Loucy (cell line): ENCODE measurements at regions not wholly inside any gene's neighbourhood (a gene's known extent, or its start where the extent isn't known, plus 50 kb on each side); places are given as distances from the start of the nearest gene placed in this dataset.

Experiments
- H2AFZ ChIP-seq: fragments of 200-600 bp; sonication (generic); 2 replicates; pipeline ENCODE4 v1.6.0; 2016; ENCODE audit warnings: antibody characterized with exemption, mild to moderate bottlenecking, low read length, moderate library complexity
- H3F3A ChIP-seq: fragments of 200-600 bp; 2 replicates; pipeline ENCODE4 v1.6.0; 2016; ENCODE audit warnings: antibody characterized with exemption, low read depth, mild to moderate bottlenecking
- H3K27me3 ChIP-seq: fragments of 200-600 bp; sonication (generic); 2 replicates; pipeline ENCODE4 v1.6.1; 2014; ENCODE audit warnings: low read length, mild to moderate bottlenecking; ENCODE audit not compliant: insufficient read depth, poor library complexity, severe bottlenecking
- H3K36me3 ChIP-seq: fragments of 200-600 bp; sonication (generic); 2 replicates; pipeline ENCODE4 v1.6.1; 2016; ENCODE audit warnings: low read length; ENCODE audit not compliant: insufficient read depth
- H3K4me1 ChIP-seq: fragments of 200-600 bp; sonication (generic); 2 replicates; pipeline ENCODE4 v1.5.1; 2014; ENCODE audit warnings: low read length, mild to moderate bottlenecking; ENCODE audit not compliant: insufficient read depth, poor library complexity, severe bottlenecking
- H3K4me2 ChIP-seq: fragments of 200-600 bp; sonication (generic); 2 replicates; pipeline ENCODE4 v1.6.0; 2014; ENCODE audit warnings: antibody characterized with exemption, low read length, low read depth, mild to moderate bottlenecking; ENCODE audit not compliant: poor library complexity, severe bottlenecking
- H3K4me3 ChIP-seq: fragments of 200-600 bp; sonication (generic); 2 replicates; pipeline ENCODE4 v1.5.1; 2014; ENCODE audit warnings: low read length, mild to moderate bottlenecking, mixed read lengths; ENCODE audit not compliant: poor library complexity, severe bottlenecking
- H3K79me2 ChIP-seq: fragments of 200-600 bp; sonication (generic); 2 replicates; pipeline ENCODE4 v1.6.1; 2014; ENCODE audit warnings: low read length; ENCODE audit not compliant: insufficient read depth
- H3K9ac ChIP-seq: fragments of 200-600 bp; sonication (generic); 2 replicates; pipeline ENCODE4 v1.6.0; 2014; ENCODE audit warnings: mild to moderate bottlenecking, low read depth, low read length, moderate library complexity; ENCODE audit not compliant: poor library complexity, severe bottlenecking
- H3K9me2 ChIP-seq: fragments of 200-600 bp; sonication (generic); replicated peaks from 2 replicates; pipeline ENCODE4 v1.6.1; 2016; ENCODE audit warnings: low read depth, low read length, mixed read lengths
- H3K9me3 ChIP-seq: fragments of 200-600 bp; sonication (generic); 2 replicates; pipeline ENCODE4 v1.6.1; 2014; ENCODE audit warnings: mild to moderate bottlenecking, antibody characterized with exemption, low read length, low read depth; ENCODE audit not compliant: insufficient read depth
- H4K20me1 ChIP-seq: fragments of 200-600 bp; sonication (generic); 2 replicates; pipeline ENCODE4 v1.6.0; 2014; ENCODE audit warnings: antibody characterized with exemption, low read length, mild to moderate bottlenecking; ENCODE audit not compliant: insufficient read depth, poor library complexity, severe bottlenecking
- EZH2phosphoT487 ChIP-seq: fragments of 200-600 bp; IDR thresholded peaks from 2 replicates; pipeline ENCODE4 v1.6.1; 2018; ENCODE audit warnings: antibody characterized with exemption, mild to moderate bottlenecking, moderate library complexity, borderline replicate concordance
- TF ChIP-seq, protein P1 (sequence below): fragments of 200-600 bp; sonication (generic); conservative IDR thresholded peaks from 2 replicates; pipeline ENCODE4 v1.5.1; 2014; ENCODE audit warnings: mild to moderate bottlenecking, antibody characterized with exemption, low read length

- Histone ChIP-seq H4K20me1 (no peaks in the 10 kb centered on the region), H3F3A (no peaks in the 10 kb centered on the region), H3K4me2 (no peak overlapping the region), H3K9ac (no peak overlapping the region), H2AFZ (no peak overlapping the region), H3K9me3 (no peaks in the 10 kb centered on the region), H3K36me3 (no peaks in the 10 kb centered on the region), H3K4me1 (no peaks in the 10 kb centered on the region), H3K27me3 (no peaks in the 10 kb centered on the region), H3K9me2 (no peaks in the 10 kb centered on the region), H3K79me2 (no peaks in the 10 kb centered on the region), H3K4me3 (no peak overlapping the region)
- no peak for TF ChIP-seq EZH2phosphoT487
- TF ChIP-seq, protein P1, sequence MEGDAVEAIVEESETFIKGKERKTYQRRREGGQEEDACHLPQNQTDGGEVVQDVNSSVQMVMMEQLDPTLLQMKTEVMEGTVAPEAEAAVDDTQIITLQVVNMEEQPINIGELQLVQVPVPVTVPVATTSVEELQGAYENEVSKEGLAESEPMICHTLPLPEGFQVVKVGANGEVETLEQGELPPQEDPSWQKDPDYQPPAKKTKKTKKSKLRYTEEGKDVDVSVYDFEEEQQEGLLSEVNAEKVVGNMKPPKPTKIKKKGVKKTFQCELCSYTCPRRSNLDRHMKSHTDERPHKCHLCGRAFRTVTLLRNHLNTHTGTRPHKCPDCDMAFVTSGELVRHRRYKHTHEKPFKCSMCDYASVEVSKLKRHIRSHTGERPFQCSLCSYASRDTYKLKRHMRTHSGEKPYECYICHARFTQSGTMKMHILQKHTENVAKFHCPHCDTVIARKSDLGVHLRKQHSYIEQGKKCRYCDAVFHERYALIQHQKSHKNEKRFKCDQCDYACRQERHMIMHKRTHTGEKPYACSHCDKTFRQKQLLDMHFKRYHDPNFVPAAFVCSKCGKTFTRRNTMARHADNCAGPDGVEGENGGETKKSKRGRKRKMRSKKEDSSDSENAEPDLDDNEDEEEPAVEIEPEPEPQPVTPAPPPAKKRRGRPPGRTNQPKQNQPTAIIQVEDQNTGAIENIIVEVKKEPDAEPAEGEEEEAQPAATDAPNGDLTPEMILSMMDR, result no peak
Measured at GRCh38 chr2:563512-563911, 113.7 kb downstream of the TMEM18 start.

DNA sequence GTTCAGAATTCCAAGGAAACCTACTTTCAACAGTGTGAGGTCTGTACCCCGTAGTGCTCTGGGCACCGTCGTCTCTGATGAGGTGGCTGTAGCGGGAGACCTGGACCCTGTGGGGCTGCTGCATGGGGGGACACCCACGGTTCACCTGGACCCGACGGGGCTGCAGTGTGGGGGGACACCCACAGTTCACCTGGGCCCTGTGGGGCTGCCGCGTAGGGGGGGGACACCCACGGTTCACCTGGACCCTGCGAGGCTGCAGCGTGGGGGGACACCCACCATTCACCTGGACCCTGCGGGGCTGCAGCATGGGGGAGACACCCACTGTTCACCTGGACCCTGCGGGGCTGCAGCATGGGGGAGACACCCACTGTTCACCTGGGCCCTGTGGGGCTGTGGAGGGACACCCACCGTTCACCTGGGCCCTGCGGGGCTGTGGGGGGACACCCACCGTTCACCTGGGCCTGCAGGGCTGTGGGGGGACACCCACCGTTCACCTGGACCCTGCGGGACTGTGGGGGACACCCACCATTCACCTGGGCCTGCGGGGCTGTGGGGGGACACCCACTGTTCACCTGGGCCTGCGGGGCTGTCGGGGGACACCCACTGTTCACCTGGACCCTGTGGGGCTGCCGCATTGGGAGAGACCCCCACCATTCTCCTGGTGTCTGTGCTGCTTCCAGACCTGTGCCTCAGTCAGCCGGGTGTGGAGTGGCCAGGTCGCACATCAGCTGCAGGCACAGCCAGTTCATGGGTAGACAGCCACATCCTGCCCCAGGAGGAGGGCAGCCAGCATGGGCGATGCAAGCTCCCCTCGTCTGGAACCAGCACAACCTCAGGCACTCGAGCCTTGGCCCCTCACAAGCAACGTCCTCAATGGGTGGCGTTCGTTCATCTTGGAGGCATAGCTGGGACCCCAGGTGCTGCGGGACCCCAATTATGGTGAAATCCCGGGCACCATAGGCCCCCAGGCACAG is 114.5 kb downstream of the TMEM18 start:
- TF ChIP-seq, protein P1, result no peak
- TF ChIP-seq EZH2phosphoT487, result no peak
- Histone ChIP-seq H3K9me3 (no peaks in the 10 kb centered on the region), H3K4me3 (no peak overlapping the region), H3K9ac (no peak overlapping the region), H4K20me1 (no peaks in the 10 kb centered on the region), H3K9me2 (no peaks in the 10 kb centered on the region), H3K79me2 (no peaks in the 10 kb centered on the region), H3F3A (no peaks in the 10 kb centered on the region), H3K36me3 (no peaks in the 10 kb centered on the region), H2AFZ (no peak overlapping the region), H3K4me1 (no peaks in the 10 kb centered on the region), H3K27me3 (no peaks in the 10 kb centered on the region), H3K4me2 (no peak overlapping the region)

- Histone ChIP-seq H4K20me1 (no peaks in the 10 kb centered on the region), H3K9me3 (peaks cover 3% of the 10 kb centered on the region; the same call in 1 of the 2 replicates), H2AFZ (no peak overlapping the region), H3K4me1 (no peaks in the 10 kb centered on the region), H3K79me2 (no peaks in the 10 kb centered on the region), H3K9me2 (no peaks in the 10 kb centered on the region), H3F3A (no peaks in the 10 kb centered on the region), H3K27me3 (no peaks in the 10 kb centered on the region), H3K9ac (no peak overlapping the region), H3K36me3 (no peaks in the 10 kb centered on the region), H3K4me3 (no peak overlapping the region), H3K4me2 (no peak overlapping the region)
- TF ChIP-seq, protein P1, result no peak
- TF ChIP-seq EZH2phosphoT487, result no peak
Measured at GRCh38 chr2:558879-559278, 118.3 kb downstream of the TMEM18 start.
